ENCODE measurements at regions not wholly inside any gene's neighbourhood (a gene's known extent, or its start where the extent isn't known, plus 50 kb on each side); places are given as distances from the start of the nearest gene placed in this dataset.

- Histone ChIP-seq H3F3A (ENCODE audit: insufficient read depth, low read length, poor library complexity, severe bottlenecking) (no peaks in the 10 kb centered on the region), H2AFZ (ENCODE audit: low read depth, low read length) (no peak overlapping the region), H3K79me2 (replicated peaks; ENCODE audit: insufficient read depth, low read length) (no peaks in the 10 kb centered on the region), H3K9me2 (ENCODE audit: insufficient read depth, low read length) (no peaks in the 10 kb centered on the region), H3K36me3 (ENCODE audit: insufficient read depth, low read length) (no peaks in the 10 kb centered on the region), H3K9ac (ENCODE audit: low read length) (no peak overlapping the region), H4K20me1 (ENCODE audit: insufficient read depth) (no peaks in the 10 kb centered on the region), H3K27me3 (ENCODE audit: insufficient read depth, low read depth, low read length) (no peaks in the 10 kb centered on the region), H3K27ac (ENCODE audit: low read length) (no peak overlapping the region), H3K4me2 (ENCODE audit: low read length) (no peak overlapping the region), H3K4me3 (ENCODE audit: low read length) (no peak overlapping the region), H3K9me3 (ENCODE audit: low read length) (no peaks in the 10 kb centered on the region)
- TF ChIP-seq SMC3 (conservative IDR thresholded peaks at IDR 0.05; ENCODE audit: poor library complexity) (no peak), RAD21 (conservative IDR thresholded peaks at IDR 0.05) (no peak), EP300 (conservative IDR thresholded peaks at IDR 0.05; ENCODE audit: poor library complexity, severe bottlenecking) (no peak), POLR2AphosphoS5 (IDR thresholded peaks at IDR 0.05) (no peak), TAF1 (IDR thresholded peaks at IDR 0.05; ENCODE audit: low read depth) (no peak), MXI1 (conservative IDR thresholded peaks at IDR 0.05; ENCODE audit: poor library complexity, severe bottlenecking) (no peak), EZH2 (IDR thresholded peaks at IDR 0.05; ENCODE audit: borderline replicate concordance, insufficient read depth, low read length, poor library complexity, severe bottlenecking) (no peak)
- TF ChIP-seq, protein P1, sequence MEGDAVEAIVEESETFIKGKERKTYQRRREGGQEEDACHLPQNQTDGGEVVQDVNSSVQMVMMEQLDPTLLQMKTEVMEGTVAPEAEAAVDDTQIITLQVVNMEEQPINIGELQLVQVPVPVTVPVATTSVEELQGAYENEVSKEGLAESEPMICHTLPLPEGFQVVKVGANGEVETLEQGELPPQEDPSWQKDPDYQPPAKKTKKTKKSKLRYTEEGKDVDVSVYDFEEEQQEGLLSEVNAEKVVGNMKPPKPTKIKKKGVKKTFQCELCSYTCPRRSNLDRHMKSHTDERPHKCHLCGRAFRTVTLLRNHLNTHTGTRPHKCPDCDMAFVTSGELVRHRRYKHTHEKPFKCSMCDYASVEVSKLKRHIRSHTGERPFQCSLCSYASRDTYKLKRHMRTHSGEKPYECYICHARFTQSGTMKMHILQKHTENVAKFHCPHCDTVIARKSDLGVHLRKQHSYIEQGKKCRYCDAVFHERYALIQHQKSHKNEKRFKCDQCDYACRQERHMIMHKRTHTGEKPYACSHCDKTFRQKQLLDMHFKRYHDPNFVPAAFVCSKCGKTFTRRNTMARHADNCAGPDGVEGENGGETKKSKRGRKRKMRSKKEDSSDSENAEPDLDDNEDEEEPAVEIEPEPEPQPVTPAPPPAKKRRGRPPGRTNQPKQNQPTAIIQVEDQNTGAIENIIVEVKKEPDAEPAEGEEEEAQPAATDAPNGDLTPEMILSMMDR (IDR thresholded peaks at IDR 0.05; ENCODE audit: poor library complexity, severe bottlenecking): no peak
- TF ChIP-seq, protein P2, sequence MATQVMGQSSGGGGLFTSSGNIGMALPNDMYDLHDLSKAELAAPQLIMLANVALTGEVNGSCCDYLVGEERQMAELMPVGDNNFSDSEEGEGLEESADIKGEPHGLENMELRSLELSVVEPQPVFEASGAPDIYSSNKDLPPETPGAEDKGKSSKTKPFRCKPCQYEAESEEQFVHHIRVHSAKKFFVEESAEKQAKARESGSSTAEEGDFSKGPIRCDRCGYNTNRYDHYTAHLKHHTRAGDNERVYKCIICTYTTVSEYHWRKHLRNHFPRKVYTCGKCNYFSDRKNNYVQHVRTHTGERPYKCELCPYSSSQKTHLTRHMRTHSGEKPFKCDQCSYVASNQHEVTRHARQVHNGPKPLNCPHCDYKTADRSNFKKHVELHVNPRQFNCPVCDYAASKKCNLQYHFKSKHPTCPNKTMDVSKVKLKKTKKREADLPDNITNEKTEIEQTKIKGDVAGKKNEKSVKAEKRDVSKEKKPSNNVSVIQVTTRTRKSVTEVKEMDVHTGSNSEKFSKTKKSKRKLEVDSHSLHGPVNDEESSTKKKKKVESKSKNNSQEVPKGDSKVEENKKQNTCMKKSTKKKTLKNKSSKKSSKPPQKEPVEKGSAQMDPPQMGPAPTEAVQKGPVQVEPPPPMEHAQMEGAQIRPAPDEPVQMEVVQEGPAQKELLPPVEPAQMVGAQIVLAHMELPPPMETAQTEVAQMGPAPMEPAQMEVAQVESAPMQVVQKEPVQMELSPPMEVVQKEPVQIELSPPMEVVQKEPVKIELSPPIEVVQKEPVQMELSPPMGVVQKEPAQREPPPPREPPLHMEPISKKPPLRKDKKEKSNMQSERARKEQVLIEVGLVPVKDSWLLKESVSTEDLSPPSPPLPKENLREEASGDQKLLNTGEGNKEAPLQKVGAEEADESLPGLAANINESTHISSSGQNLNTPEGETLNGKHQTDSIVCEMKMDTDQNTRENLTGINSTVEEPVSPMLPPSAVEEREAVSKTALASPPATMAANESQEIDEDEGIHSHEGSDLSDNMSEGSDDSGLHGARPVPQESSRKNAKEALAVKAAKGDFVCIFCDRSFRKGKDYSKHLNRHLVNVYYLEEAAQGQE (IDR thresholded peaks at IDR 0.05; ENCODE audit: borderline replicate concordance): no peak
Measured at GRCh38 chr18:78903436-78904178, 76.0 kb upstream of the SALL3 start.

- TF ChIP-seq SMC3 (conservative IDR thresholded peaks at IDR 0.05; ENCODE audit: poor library complexity): no peak
- TF ChIP-seq, protein P2 (IDR thresholded peaks at IDR 0.05; ENCODE audit: borderline replicate concordance): no peak
- no peak for TF ChIP-seq TAF1 (IDR thresholded peaks at IDR 0.05; ENCODE audit: low read depth)
- TF ChIP-seq POLR2AphosphoS5 (IDR thresholded peaks at IDR 0.05): no peak
- TF ChIP-seq, protein P1 (IDR thresholded peaks at IDR 0.05; ENCODE audit: poor library complexity, severe bottlenecking): no peak
- no peak for TF ChIP-seq EP300 (conservative IDR thresholded peaks at IDR 0.05; ENCODE audit: poor library complexity, severe bottlenecking)
- no peak for TF ChIP-seq MXI1 (conservative IDR thresholded peaks at IDR 0.05; ENCODE audit: poor library complexity, severe bottlenecking)
- no peak for TF ChIP-seq EZH2 (IDR thresholded peaks at IDR 0.05; ENCODE audit: borderline replicate concordance, insufficient read depth, low read length, poor library complexity, severe bottlenecking)
- no peak for TF ChIP-seq RAD21 (conservative IDR thresholded peaks at IDR 0.05)
- Histone ChIP-seq H4K20me1 (ENCODE audit: insufficient read depth) (no peaks in the 10 kb centered on the region), H3K36me3 (ENCODE audit: insufficient read depth, low read length) (no peaks in the 10 kb centered on the region), H3K27ac (ENCODE audit: low read length) (no peak overlapping the region), H3F3A (ENCODE audit: insufficient read depth, low read length, poor library complexity, severe bottlenecking) (no peaks in the 10 kb centered on the region), H3K79me2 (replicated peaks; ENCODE audit: insufficient read depth, low read length) (no peaks in the 10 kb centered on the region), H3K9me3 (ENCODE audit: low read length) (no peaks in the 10 kb centered on the region), H3K4me3 (ENCODE audit: low read length) (no peak overlapping the region), H3K9ac (ENCODE audit: low read length) (no peak overlapping the region), H3K27me3 (ENCODE audit: insufficient read depth, low read depth, low read length) (no peaks in the 10 kb centered on the region), H3K4me2 (ENCODE audit: low read length) (no peak overlapping the region), H2AFZ (ENCODE audit: low read depth, low read length) (no peak overlapping the region), H3K9me2 (ENCODE audit: insufficient read depth, low read length) (no peaks in the 10 kb centered on the region)
Measured at GRCh38 chr18:78904179-78904531, 75.5 kb upstream of the SALL3 start.
